Uterus (tissue), 2 donors: ENCODE measurements at regions not wholly inside any gene's neighbourhood (a gene's known extent, or its start where the extent isn't known, plus 50 kb on each side); places are given as distances from the start of the nearest gene placed in this dataset.

ENCODE experiments used
- CTCF ChIP-seq, 4 experiments: fragments of 200-600 bp in 2 of 4; fragments of 450-650 bp in 2 of 4; sonication (generic) in 2 of 4; IDR thresholded peaks; one replicate each; pipeline ENCODE4 v1.5.1; 2016 to 2019; ENCODE audit warnings: antibody characterized with exemption in 4 of 4, mild to moderate bottlenecking in 2 of 4, moderate library complexity in 1 of 4
- POLR2A ChIP-seq, 2 donors: fragments of 450-650 bp; IDR thresholded peaks; one replicate each; pipeline ENCODE4 v1.6.1; 2016; ENCODE audit warnings: antibody characterized with exemption in 2 of 2, mild to moderate bottlenecking in 1 of 2, moderate library complexity in 1 of 2

DNA sequence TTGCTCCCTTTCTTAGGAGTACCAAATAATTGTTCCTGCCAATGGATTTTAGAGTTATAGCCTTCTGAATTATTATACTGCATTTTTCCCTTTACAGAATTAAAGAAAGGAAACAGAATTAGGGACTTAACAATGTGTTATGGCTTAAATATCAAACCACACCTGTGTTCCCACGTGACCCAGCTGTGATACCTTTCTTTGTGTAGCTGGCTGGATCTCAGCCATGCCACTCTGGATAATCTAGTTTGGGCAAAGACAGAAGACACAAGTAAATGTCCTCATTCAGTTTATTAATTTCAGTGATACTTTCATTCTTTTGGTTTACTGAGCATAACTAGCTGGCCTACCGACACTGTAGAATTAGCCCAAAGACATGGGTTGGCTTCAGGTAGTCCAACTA, 417.2 kb upstream of the ADAMTS16 start:
- TF ChIP-seq CTCF (IDR thresholded peaks at IDR 0.05) (no peak), POLR2A (IDR thresholded peaks at IDR 0.05) (no peak)
